ENCODE measurements at regions not wholly inside any gene's neighbourhood (a gene's known extent, or its start where the extent isn't known, plus 50 kb on each side); places are given as distances from the start of the nearest gene placed in this dataset.

GRCh38 chr12:85676816-85677749 lies 159.1 kb downstream of the RASSF9 start:
- TF ChIP-seq POLR2A (IDR thresholded peaks at IDR 0.05): no peak
- TF ChIP-seq, protein P1, sequence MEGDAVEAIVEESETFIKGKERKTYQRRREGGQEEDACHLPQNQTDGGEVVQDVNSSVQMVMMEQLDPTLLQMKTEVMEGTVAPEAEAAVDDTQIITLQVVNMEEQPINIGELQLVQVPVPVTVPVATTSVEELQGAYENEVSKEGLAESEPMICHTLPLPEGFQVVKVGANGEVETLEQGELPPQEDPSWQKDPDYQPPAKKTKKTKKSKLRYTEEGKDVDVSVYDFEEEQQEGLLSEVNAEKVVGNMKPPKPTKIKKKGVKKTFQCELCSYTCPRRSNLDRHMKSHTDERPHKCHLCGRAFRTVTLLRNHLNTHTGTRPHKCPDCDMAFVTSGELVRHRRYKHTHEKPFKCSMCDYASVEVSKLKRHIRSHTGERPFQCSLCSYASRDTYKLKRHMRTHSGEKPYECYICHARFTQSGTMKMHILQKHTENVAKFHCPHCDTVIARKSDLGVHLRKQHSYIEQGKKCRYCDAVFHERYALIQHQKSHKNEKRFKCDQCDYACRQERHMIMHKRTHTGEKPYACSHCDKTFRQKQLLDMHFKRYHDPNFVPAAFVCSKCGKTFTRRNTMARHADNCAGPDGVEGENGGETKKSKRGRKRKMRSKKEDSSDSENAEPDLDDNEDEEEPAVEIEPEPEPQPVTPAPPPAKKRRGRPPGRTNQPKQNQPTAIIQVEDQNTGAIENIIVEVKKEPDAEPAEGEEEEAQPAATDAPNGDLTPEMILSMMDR (IDR thresholded peaks at IDR 0.05): no peak
